Vagina (tissue), 2 donors: ENCODE measurements at regions not wholly inside any gene's neighbourhood (a gene's known extent, or its start where the extent isn't known, plus 50 kb on each side); places are given as distances from the start of the nearest gene placed in this dataset.

ENCODE experiments used
- CTCF ChIP-seq, 3 experiments: fragments of 450-650 bp in 2 of 3; fragments of 200-600 bp in 1 of 3; sonication (generic) in 1 of 3; IDR thresholded peaks; one replicate each; pipeline ENCODE4 v1.5.1; 2017 to 2019; ENCODE audit warnings: antibody characterized with exemption in 3 of 3, mild to moderate bottlenecking in 2 of 3, moderate library complexity in 2 of 3
- POLR2A ChIP-seq, 2 donors: fragments of 450-650 bp; IDR thresholded peaks; one replicate each; pipeline ENCODE4 v1.6.1; 2017; ENCODE audit warnings: antibody characterized with exemption in 2 of 2, mild to moderate bottlenecking in 2 of 2, moderate library complexity in 2 of 2

GRCh38 chr1:14321422-14321821 lies 277.1 kb upstream of the KAZN start:
- TF ChIP-seq POLR2A (IDR thresholded peaks at IDR 0.05), result no peak
- no peak for TF ChIP-seq CTCF (IDR thresholded peaks at IDR 0.05)
